Nephron (organoid): ENCODE measurements at regions not wholly inside any gene's neighbourhood (a gene's known extent, or its start where the extent isn't known, plus 50 kb on each side); places are given as distances from the start of the nearest gene placed in this dataset.

Experiments used
- H3K27ac Mint-ChIP-seq, 3 experiments: 2 replicates each; pipeline ENCODE4 v1.8.0; 2020; ENCODE audit warnings: mixed read lengths in 3 of 3, mild to moderate bottlenecking in 2 of 3, moderate library complexity in 1 of 3
- H3K27me3 Mint-ChIP-seq: 2 replicates; pipeline ENCODE4 v1.8.0; 2021; ENCODE audit warnings: low read depth, mild to moderate bottlenecking, moderate library complexity, mixed read lengths
- H3K36me3 Mint-ChIP-seq: 2 replicates; pipeline ENCODE4 v1.8.0; 2020; ENCODE audit warnings: low read depth, mixed read lengths
- H3K4me1 Mint-ChIP-seq: 2 replicates; pipeline ENCODE4 v1.8.0; 2020; ENCODE audit warnings: mixed read lengths
- H3K4me3 Mint-ChIP-seq, 3 experiments: 2 replicates each; pipeline ENCODE4 v1.8.0; 2020; ENCODE audit warnings: mild to moderate bottlenecking in 3 of 3, mixed read lengths in 3 of 3, moderate library complexity in 2 of 3
- H3K9me3 Mint-ChIP-seq: 2 replicates; pipeline ENCODE4 v1.8.0; 2020; ENCODE audit warnings: mixed read lengths
- TF ChIP-seq, protein P1 (sequence below), 3 experiments: fragments of 200-600 bp; sonication (generic); IDR thresholded peaks; one replicate each; pipeline ENCODE4 v1.5.0; 2021; ENCODE audit warnings: antibody characterized with exemption in 3 of 3; ENCODE audit not compliant: unreplicated experiment in 3 of 3

- no peaks in the 10 kb centered on the region for H3K36me3 Mint-ChIP-seq
These were observed 53.5 kb upstream of the SOX21 start for GRCh38 chr13:94765814-94766213.

DNA sequence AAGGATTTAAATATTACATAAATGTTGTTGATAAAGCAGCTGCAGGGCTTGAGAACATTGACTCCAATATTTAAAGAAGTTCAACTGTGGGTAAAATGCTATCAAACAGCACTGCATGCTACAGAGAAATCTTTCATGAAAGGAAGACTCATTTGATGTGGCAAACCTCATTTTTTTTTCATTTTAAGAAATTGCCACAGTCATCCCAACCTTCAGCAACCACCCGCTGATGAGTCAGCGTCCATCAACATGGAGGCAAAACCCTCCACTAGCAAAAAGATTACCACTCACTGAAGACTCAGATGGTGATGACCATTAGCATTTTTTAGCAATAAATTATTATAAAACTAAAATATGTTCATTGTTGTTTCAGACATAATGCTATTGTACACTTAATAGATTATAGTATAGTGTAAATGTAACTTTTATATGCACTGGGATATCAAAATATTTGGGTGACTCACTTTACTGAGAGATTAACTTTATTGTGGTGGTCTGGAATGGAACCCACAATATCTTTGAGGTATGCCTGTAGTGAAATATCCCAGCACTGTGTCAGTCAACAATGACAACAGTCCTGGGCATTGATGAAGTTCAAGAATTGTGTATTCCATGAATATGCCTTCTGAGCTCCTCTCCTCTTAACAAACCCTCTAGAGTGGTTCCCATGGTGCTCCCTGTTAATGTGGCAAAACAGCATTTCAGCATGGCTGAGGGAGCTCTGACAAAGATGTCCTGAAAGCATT lies 52.4 kb upstream of the SOX21 start:
- H3K4me1 Mint-ChIP-seq: no peaks in the 10 kb centered on the region
- H3K36me3 Mint-ChIP-seq: no peaks in the 10 kb centered on the region
- H3K27ac Mint-ChIP-seq: no peak overlapping the region
- no peak overlapping the region for H3K4me3 Mint-ChIP-seq
- H3K27me3 Mint-ChIP-seq: no peaks in the 10 kb centered on the region
- TF ChIP-seq, protein P1, sequence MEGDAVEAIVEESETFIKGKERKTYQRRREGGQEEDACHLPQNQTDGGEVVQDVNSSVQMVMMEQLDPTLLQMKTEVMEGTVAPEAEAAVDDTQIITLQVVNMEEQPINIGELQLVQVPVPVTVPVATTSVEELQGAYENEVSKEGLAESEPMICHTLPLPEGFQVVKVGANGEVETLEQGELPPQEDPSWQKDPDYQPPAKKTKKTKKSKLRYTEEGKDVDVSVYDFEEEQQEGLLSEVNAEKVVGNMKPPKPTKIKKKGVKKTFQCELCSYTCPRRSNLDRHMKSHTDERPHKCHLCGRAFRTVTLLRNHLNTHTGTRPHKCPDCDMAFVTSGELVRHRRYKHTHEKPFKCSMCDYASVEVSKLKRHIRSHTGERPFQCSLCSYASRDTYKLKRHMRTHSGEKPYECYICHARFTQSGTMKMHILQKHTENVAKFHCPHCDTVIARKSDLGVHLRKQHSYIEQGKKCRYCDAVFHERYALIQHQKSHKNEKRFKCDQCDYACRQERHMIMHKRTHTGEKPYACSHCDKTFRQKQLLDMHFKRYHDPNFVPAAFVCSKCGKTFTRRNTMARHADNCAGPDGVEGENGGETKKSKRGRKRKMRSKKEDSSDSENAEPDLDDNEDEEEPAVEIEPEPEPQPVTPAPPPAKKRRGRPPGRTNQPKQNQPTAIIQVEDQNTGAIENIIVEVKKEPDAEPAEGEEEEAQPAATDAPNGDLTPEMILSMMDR (IDR thresholded peaks at IDR 0.05; ENCODE audit: unreplicated experiment in 3 of 3): no peak
- H3K9me3 Mint-ChIP-seq: peaks cover 14% of the 10 kb centered on the region

More at GRCh38 chr13:94765814-94766213, 53.5 kb upstream of the SOX21 start:
- peaks cover 9% of the 10 kb centered on the region for H3K9me3 Mint-ChIP-seq
- H3K4me1 Mint-ChIP-seq: no peaks in the 10 kb centered on the region
- H3K4me3 Mint-ChIP-seq: no peak overlapping the region
- H3K27ac Mint-ChIP-seq: no peak overlapping the region
- H3K27me3 Mint-ChIP-seq: no peaks in the 10 kb centered on the region
- TF ChIP-seq, protein P1 (IDR thresholded peaks at IDR 0.05; ENCODE audit: unreplicated experiment in 3 of 3): no peak
